A673 (cell line): ENCODE measurements at regions not wholly inside any gene's neighbourhood (a gene's known extent, or its start where the extent isn't known, plus 50 kb on each side); places are given as distances from the start of the nearest gene placed in this dataset.

Experiments
- BruUV-seq: library from RNA; stranded (reverse); fragments of 400-500 nt; replicated peaks from 2 replicates; lab custom pipeline; 2021; lab: Mats Ljungman, UMichigan
- CTCF ChIA-PET: fragments of 300-600 bp; sonication (Branson Sonifier 250); formaldehyde crosslinking; loops from one replicate; lab custom pipeline; 2022; ENCODE audit warnings: antibody characterized with exemption; lab: Charles Lee
- POLR2A ChIA-PET: fragments of 300-600 bp; sonication (Branson Sonifier 250); formaldehyde crosslinking; loops from one replicate; lab custom pipeline; 2022; ENCODE audit warnings: antibody characterized with exemption; ENCODE audit not compliant: low non-redundant PET; lab: Charles Lee
- DNase-seq: peaks from one replicate; pipeline ENCODE4 v3.0.0-alpha.2; 2015; ENCODE audit warnings: low spot score
- H3K27ac ChIP-seq: fragments of 200-600 bp; sonication (generic); 2 replicates; pipeline ENCODE4 v1.5.1; 2016; ENCODE audit warnings: mixed run types, low read depth, mild to moderate bottlenecking, mixed read lengths, antibody characterized with exemption, low read length; ENCODE audit not compliant: poor library complexity, severe bottlenecking
- H3K27me3 ChIP-seq: fragments of 200-600 bp; sonication (generic); replicated peaks from 2 replicates; pipeline ENCODE4 v1.6.1; 2017; ENCODE audit warnings: mixed run types, low read depth, mild to moderate bottlenecking, mixed read lengths, antibody characterized with exemption, low read length; ENCODE audit not compliant: insufficient read depth, poor library complexity
- H3K36me3 ChIP-seq: fragments of 200-600 bp; sonication (generic); 2 replicates; pipeline ENCODE4 v1.6.1; 2016; ENCODE audit warnings: mixed run types, mild to moderate bottlenecking, mixed read lengths, antibody characterized with exemption, low read length; ENCODE audit not compliant: insufficient read depth, poor library complexity, severe bottlenecking
- H3K4me1 ChIP-seq: fragments of 200-600 bp; sonication (generic); 2 replicates; pipeline ENCODE4 v1.6.1; 2017; ENCODE audit warnings: mixed run types, mild to moderate bottlenecking, mixed read lengths, antibody characterized with exemption, low read length; ENCODE audit not compliant: insufficient read depth, poor library complexity, severe bottlenecking
- H3K4me3 ChIP-seq: fragments of 200-600 bp; sonication (generic); 2 replicates; pipeline ENCODE4 v1.5.1; 2016; ENCODE audit warnings: low read depth, mixed run types, mild to moderate bottlenecking, mixed read lengths, low read length; ENCODE audit not compliant: poor library complexity, severe bottlenecking
- H3K9me3 ChIP-seq: fragments of 200-600 bp; sonication (generic); 2 replicates; pipeline ENCODE4 v1.6.1; 2016; ENCODE audit warnings: mixed run types, low read depth, mild to moderate bottlenecking, mixed read lengths, antibody characterized with exemption, low read length; ENCODE audit not compliant: poor library complexity, severe bottlenecking
- CTCF ChIP-seq: fragments of 300-800, 200-600 bp; sonication (generic); conservative IDR thresholded peaks from 2 replicates; pipeline ENCODE4 v1.5.1; 2017; ENCODE audit warnings: low read depth, mild to moderate bottlenecking, antibody characterized with exemption, low read length, moderate library complexity, mixed read lengths
- EZH2 ChIP-seq: fragments of 200-600 bp; sonication (generic); IDR thresholded peaks from 2 replicates; pipeline ENCODE4 v1.6.1; 2017; ENCODE audit warnings: borderline replicate concordance, low read depth, mild to moderate bottlenecking, mixed read lengths, antibody characterized with exemption, low read length; ENCODE audit not compliant: poor library complexity, severe bottlenecking
- intact Hi-C: fragments of 100-400 bp; cut with micrococcal nuclease; formaldehyde crosslinking; loops from one replicate; pipeline ENCODE4 v1.10.0; 2022; ENCODE audit not compliant: unreplicated experiment

DNA sequence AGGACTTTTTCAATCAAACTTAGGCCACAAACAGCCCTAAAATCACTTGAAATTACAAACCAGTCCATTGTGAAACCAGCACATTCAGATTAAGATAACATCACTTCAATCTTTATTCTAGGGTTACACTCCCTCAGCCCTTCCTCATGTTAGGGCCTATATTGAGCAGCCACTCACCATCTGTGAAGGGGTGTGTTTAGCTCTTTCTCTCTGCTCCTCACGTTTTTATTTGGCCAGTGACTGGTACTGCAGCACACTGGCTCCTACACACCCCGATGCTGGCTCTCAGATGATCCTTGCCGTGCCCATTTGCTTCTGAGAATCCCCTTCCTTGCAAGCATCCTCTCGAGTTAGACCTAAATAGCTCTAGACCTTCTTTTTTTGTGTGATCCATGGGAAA, 604.5 kb downstream of the INHBA start:
- H3K27me3 ChIP-seq: no peaks in the 10 kb centered on the region
- no peak overlapping the region for H3K4me3 ChIP-seq
- H3K9me3 ChIP-seq: no peaks in the 10 kb centered on the region
- no peaks in the 10 kb centered on the region for H3K4me1 ChIP-seq
- POLR2A ChIA-PET: no interaction called here
- no peak overlapping the region for H3K27ac ChIP-seq
- no peak for TF ChIP-seq EZH2
- TF ChIP-seq CTCF: no peak
- CTCF ChIA-PET: no interaction called here
- H3K36me3 ChIP-seq: no peaks in the 10 kb centered on the region
- no TSS peak for BruUV-seq
- intact Hi-C loops: no loop called here
- DNase-seq: no peak

GRCh38 chr7:41097501-41097900, 605.4 kb downstream of the INHBA start:
- BruUV-seq: no TSS peak
- H3K4me3 ChIP-seq: no peak overlapping the region
- no peaks in the 10 kb centered on the region for H3K9me3 ChIP-seq
- no peak for DNase-seq
- TF ChIP-seq CTCF (no peak), EZH2 (no peak)
- intact Hi-C loops: no loop called here
- H3K4me1 ChIP-seq: no peaks in the 10 kb centered on the region
- no peak overlapping the region for H3K27ac ChIP-seq
- no peaks in the 10 kb centered on the region for H3K36me3 ChIP-seq
- ChIA-PET POLR2A (no interaction called here), CTCF (no interaction called here)
- H3K27me3 ChIP-seq: no peaks in the 10 kb centered on the region

- H3K4me1 ChIP-seq: no peaks in the 10 kb centered on the region
- DNase-seq: no peak
- BruUV-seq: no TSS peak
- H3K27me3 ChIP-seq: no peaks in the 10 kb centered on the region
- no peak for TF ChIP-seq CTCF
- TF ChIP-seq EZH2: no peak
- H3K36me3 ChIP-seq: no peaks in the 10 kb centered on the region
- CTCF ChIA-PET: no interaction called here
- intact Hi-C loops: no loop called here
- no peak overlapping the region for H3K27ac ChIP-seq
- H3K4me3 ChIP-seq: no peak overlapping the region
- POLR2A ChIA-PET: no interaction called here
- no peaks in the 10 kb centered on the region for H3K9me3 ChIP-seq
Observed at GRCh38 chr7:41096917-41097316, 606.0 kb downstream of the INHBA start.
